ENCODE measurements at regions not wholly inside any gene's neighbourhood (a gene's known extent, or its start where the extent isn't known, plus 50 kb on each side); places are given as distances from the start of the nearest gene placed in this dataset.

DNA sequence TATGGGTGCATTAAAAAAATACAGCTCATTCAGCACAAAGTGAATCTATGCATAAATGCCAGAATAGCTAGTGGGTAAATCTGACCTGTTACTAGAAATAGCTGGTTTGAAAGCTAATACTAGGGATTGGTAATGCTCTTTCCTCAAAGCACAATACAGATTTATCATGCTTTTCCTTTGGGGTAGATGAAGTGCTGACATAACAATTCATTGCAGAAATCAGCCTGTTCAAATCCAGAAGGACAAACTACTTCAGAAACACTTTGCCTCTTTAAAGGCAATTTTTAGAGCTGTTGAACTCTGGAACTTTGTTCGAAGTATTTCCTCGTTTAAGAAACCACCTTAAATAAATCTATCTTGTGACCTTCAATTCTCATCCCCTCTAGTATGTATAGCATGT lies 957.9 kb downstream of the ARAP2 start:
- DNase-seq (ENCODE audit: low read depth in 1 of 2, low spot score in 2 of 2): no peak
- Histone ChIP-seq H3K79me1 (ENCODE audit: low read depth, low read length) (no peaks in the 10 kb centered on the region), H2BK12ac (ENCODE audit: low read depth, low read length) (no peak overlapping the region), H2BK20ac (ENCODE audit: low read length) (no peak overlapping the region), H2BK15ac (ENCODE audit: low read length) (no peak overlapping the region), H3K4me2 (ENCODE audit: insufficient read depth in 1 of 2, low read depth in 2 of 2, low read length in 2 of 2) (no peak overlapping the region), H4K91ac (replicated peaks; ENCODE audit: insufficient read length, low read length) (no peak overlapping the region), H3K4me1 (replicated peaks in 1 of 4; ENCODE audit: control insufficient read depth in 3 of 4, insufficient read depth in 4 of 4, low read length in 3 of 4) (no peaks in the 10 kb centered on the region), H3K9ac (replicated peaks in 1 of 4; ENCODE audit: extremely low read depth in 1 of 4, low read depth in 3 of 4, low read length in 3 of 4) (no peak overlapping the region), H3K79me2 (ENCODE audit: control insufficient read depth in 1 of 2, insufficient read depth in 2 of 2, low read length in 2 of 2) (no peaks in the 10 kb centered on the region), H2AFZ (ENCODE audit: low read length) (no peak overlapping the region), H4K8ac (ENCODE audit: extremely low read depth, insufficient read depth, low read length) (no peak overlapping the region), H3K18ac (ENCODE audit: extremely low read depth, low read length) (no peak overlapping the region), H4K5ac (ENCODE audit: insufficient read length, low read depth, low read length) (no peak overlapping the region), H2AK5ac (ENCODE audit: low read depth, low read length) (no peak overlapping the region), H2BK120ac (replicated peaks; ENCODE audit: low read depth, low read length) (no peak overlapping the region), H3K4me3 (ENCODE audit: extremely low read depth in 1 of 4, insufficient read depth in 2 of 4, low read depth in 3 of 4, low read length in 4 of 4) (no peak overlapping the region), H2BK5ac (ENCODE audit: low read depth, low read length) (no peak overlapping the region), H3K4ac (replicated peaks; ENCODE audit: insufficient read length, low read depth, low read length) (no peak overlapping the region), H3K36me3 (ENCODE audit: control insufficient read depth in 2 of 4, insufficient read depth in 4 of 4, low read length in 3 of 4) (no peaks in the 10 kb centered on the region), H4K20me1 (replicated peaks in 1 of 2; ENCODE audit: control insufficient read depth in 1 of 2, insufficient read depth in 2 of 2, low read length in 2 of 2) (no peaks in the 10 kb centered on the region), H3K27ac (ENCODE audit: low read depth, low read length) (no peak overlapping the region), H3K23me2 (ENCODE audit: low read depth, low read length) (no peaks in the 10 kb centered on the region), H3K27me3 (replicated peaks in 1 of 4; ENCODE audit: control insufficient read depth in 3 of 4, extremely low read depth in 1 of 4, insufficient read depth in 3 of 4, low read length in 3 of 4) (no peaks in the 10 kb centered on the region), H3K23ac (ENCODE audit: insufficient read length) (no peak overlapping the region), H3K56ac (replicated peaks; ENCODE audit: insufficient read length, low read depth, low read length) (no peak overlapping the region), H3K9me3 (ENCODE audit: insufficient read depth in 2 of 2, low read depth in 1 of 2, low read length in 1 of 2) (no peaks in the 10 kb centered on the region), H3K14ac (ENCODE audit: insufficient read length) (no peak overlapping the region)
- WGBS, 2 experiments (ENCODE audit: extremely low coverage in 1 of 2, insufficient coverage in 1 of 2, insufficient read length in 1 of 2, insufficient replicate concordance in 2 of 2, low coverage in 1 of 2, low lambda C conversion rate in 2 of 2, missing lambda C conversion rate in 1 of 2): 92% methylated on average over 2 of the region's 2 CpGs; no CpG with 5 or more reads in 1 of the 2 experiments
- no peak for FAIRE-seq
- ChIA-PET POLR2A (ENCODE audit: partially characterized antibody) (no interaction called here), CTCF (ENCODE audit: partially characterized antibody) (no interaction called here)
- TF ChIP-seq TAF1 (IDR thresholded peaks at IDR 0.05; ENCODE audit: low read depth, low read length) (no peak), JUN (IDR thresholded peaks at IDR 0.05; ENCODE audit: low read depth, low read length) (no peak), POU5F1 (IDR thresholded peaks at IDR 0.05; ENCODE audit: low read depth, low read length) (no peak), CREB1 (IDR thresholded peaks at IDR 0.05) (no peak), EZH2 (IDR thresholded peaks at IDR 0.05; ENCODE audit: low read depth, low read length, severe bottlenecking) (no peak), KDM1A (IDR thresholded peaks at IDR 0.05; ENCODE audit: borderline replicate concordance, low read length) (no peak), FOSL1 (IDR thresholded peaks at IDR 0.05; ENCODE audit: insufficient read depth, low read depth, low read length) (no peak), SRF (IDR thresholded peaks at IDR 0.05; ENCODE audit: low read depth, low read length) (no peak), NRF1 (IDR thresholded peaks at IDR 0.05; ENCODE audit: low read depth, low read length) (no peak), BACH1 (IDR thresholded peaks at IDR 0.05; ENCODE audit: low read length) (no peak), TEAD4 (IDR thresholded peaks at IDR 0.05; ENCODE audit: low read depth, low read length) (no peak), SP2 (IDR thresholded peaks at IDR 0.05; ENCODE audit: low read length) (no peak), SIRT6 (IDR thresholded peaks at IDR 0.05; ENCODE audit: low read length) (no peak), ATF2 (IDR thresholded peaks at IDR 0.05; ENCODE audit: low read length) (no peak)
- TF ChIP-seq, protein P1, sequence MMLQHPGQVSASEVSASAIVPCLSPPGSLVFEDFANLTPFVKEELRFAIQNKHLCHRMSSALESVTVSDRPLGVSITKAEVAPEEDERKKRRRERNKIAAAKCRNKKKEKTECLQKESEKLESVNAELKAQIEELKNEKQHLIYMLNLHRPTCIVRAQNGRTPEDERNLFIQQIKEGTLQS (IDR thresholded peaks at IDR 0.05; ENCODE audit: insufficient read depth, low read depth, low read length): no peak
